Mesendoderm (in vitro differentiated cells): ENCODE measurements at regions not wholly inside any gene's neighbourhood (a gene's known extent, or its start where the extent isn't known, plus 50 kb on each side); places are given as distances from the start of the nearest gene placed in this dataset.
A peak's percentile ranks its signal among the peaks of the same experiment; 100 is the strongest.

Experiments used
- DNase-seq: peaks from one replicate; pipeline ENCODE4 v3.0.0; 2013
- H2AK5ac ChIP-seq: 2 replicates; pipeline ENCODE4 v1.6.1; 2013; ENCODE audit warnings: low read length, inconsistent platforms
- H2BK120ac ChIP-seq: 2 replicates; pipeline ENCODE4 v1.6.1; 2013; ENCODE audit warnings: low read depth, mild to moderate bottlenecking, low read length, moderate library complexity, mixed read lengths
- H2BK15ac ChIP-seq: replicated peaks from 2 replicates; pipeline ENCODE4 v1.6.1; 2013; ENCODE audit warnings: low read depth, mild to moderate bottlenecking, moderate library complexity
- H2BK5ac ChIP-seq: 2 replicates; pipeline ENCODE4 v1.6.1; 2013; ENCODE audit warnings: low read length, inconsistent platforms
- H3K18ac ChIP-seq: 2 replicates; pipeline ENCODE4 v1.6.1; 2013; ENCODE audit warnings: mild to moderate bottlenecking, low read length, mixed read lengths
- H3K23ac ChIP-seq: one replicate; pipeline ENCODE4 v1.6.1; 2013; ENCODE audit warnings: low read length
- H3K27ac ChIP-seq: 2 replicates; pipeline ENCODE4 v1.5.1; 2013; ENCODE audit warnings: low read depth, mild to moderate bottlenecking, inconsistent platforms, low read length, moderate library complexity
- H3K27me3 ChIP-seq: 2 replicates; pipeline ENCODE4 v1.6.1; 2013; ENCODE audit warnings: low read length, control low read depth, mild to moderate bottlenecking, inconsistent platforms; ENCODE audit not compliant: insufficient read depth, poor library complexity
- H3K36me3 ChIP-seq: 2 replicates; pipeline ENCODE4 v1.6.1; 2013; ENCODE audit warnings: low read length, inconsistent platforms; ENCODE audit not compliant: control insufficient read depth, insufficient read depth
- H3K4ac ChIP-seq: one replicate; pipeline ENCODE4 v1.6.1; 2013; ENCODE audit warnings: low read depth, mild to moderate bottlenecking, low read length, moderate library complexity
- H3K4me1 ChIP-seq: 2 replicates; pipeline ENCODE4 v1.6.1; 2013; ENCODE audit warnings: low read depth, low read length, inconsistent platforms; ENCODE audit not compliant: control insufficient read depth
- H3K4me2 ChIP-seq: 2 replicates; pipeline ENCODE4 v1.6.1; 2013; ENCODE audit warnings: low read length
- H3K4me3 ChIP-seq: 2 replicates; pipeline ENCODE4 v1.5.1; 2013; ENCODE audit warnings: mild to moderate bottlenecking, low read length
- H3K56ac ChIP-seq: one replicate; pipeline ENCODE4 v1.6.1; 2013; ENCODE audit warnings: low read length
- H3K79me1 ChIP-seq: 2 replicates; pipeline ENCODE4 v1.6.1; 2013; ENCODE audit warnings: low read length, inconsistent platforms
- H3K79me2 ChIP-seq: 2 replicates; pipeline ENCODE4 v1.6.1; 2013; ENCODE audit warnings: mild to moderate bottlenecking, low read length; ENCODE audit not compliant: control insufficient read depth, insufficient read depth
- H3K9ac ChIP-seq: 2 replicates; pipeline ENCODE4 v1.6.1; 2013; ENCODE audit warnings: low read length, inconsistent platforms
- H4K5ac ChIP-seq: one replicate; pipeline ENCODE4 v1.6.1; 2013; ENCODE audit warnings: low read length
- H4K8ac ChIP-seq: one replicate; pipeline ENCODE4 v1.6.1; 2013; ENCODE audit warnings: low read depth, mild to moderate bottlenecking, control low read depth, low read length, moderate library complexity
- WGBS: extraction: QIAGEN DNeasy Blood & Tissue Kit; methylation state at CpG from one replicate; pipeline ENCODE4 v1.1.7; 2013; ENCODE audit warnings: low lambda C conversion rate, missing lambda C conversion rate; ENCODE audit not compliant: insufficient coverage; ENCODE audit errors: extremely low coverage; 5-methylcytosine and 5-hydroxymethylcytosine counted together

- Histone ChIP-seq H3K27ac (no peak overlapping the region), H3K9ac (no peak overlapping the region), H2BK15ac (no peak overlapping the region), H2BK120ac (no peak overlapping the region), H4K8ac (no peak overlapping the region), H3K79me2 (no peaks in the 10 kb centered on the region), H3K4me3 (no peak overlapping the region), H3K56ac (no peak overlapping the region), H3K18ac (no peak overlapping the region), H3K36me3 (no peaks in the 10 kb centered on the region), H3K4ac (no peak overlapping the region), H3K4me1 (no peaks in the 10 kb centered on the region), H2AK5ac (no peak overlapping the region), H3K23ac (no peak overlapping the region), H3K27me3 (no peaks in the 10 kb centered on the region), H4K5ac (no peak overlapping the region), H3K4me2 (no peak overlapping the region), H3K79me1 (no peaks in the 10 kb centered on the region), H2BK5ac (no peak overlapping the region)
- no peak for DNase-seq
- WGBS = no CpG with 5 or more reads among the region's 2 CpGs
Observed at GRCh38 chr3:59460068-59460467, 410.2 kb upstream of the CFAP20DC start.

- no peak overlapping the region for H3K4me3 ChIP-seq
- no peak overlapping the region for H3K56ac ChIP-seq
- no peak overlapping the region for H2BK15ac ChIP-seq
- H3K4me1 ChIP-seq = no peaks in the 10 kb centered on the region
- no peaks in the 10 kb centered on the region for H3K79me2 ChIP-seq
- H2BK5ac ChIP-seq = no peak overlapping the region
- no peak overlapping the region for H4K5ac ChIP-seq
- no peak overlapping the region for H2AK5ac ChIP-seq
- no peak overlapping the region for H3K9ac ChIP-seq
- no peak for DNase-seq
- no peak overlapping the region for H3K23ac ChIP-seq
- no peaks in the 10 kb centered on the region for H3K79me1 ChIP-seq
- no peaks in the 10 kb centered on the region for H3K36me3 ChIP-seq
- no peak overlapping the region for H4K8ac ChIP-seq
- H3K4ac ChIP-seq = no peak overlapping the region
- no CpG with 5 or more reads among the region's 7 CpGs for WGBS
- H2BK120ac ChIP-seq = no peak overlapping the region
- no peak overlapping the region for H3K18ac ChIP-seq
- H3K4me2 ChIP-seq = no peak overlapping the region
- no peak overlapping the region for H3K27ac ChIP-seq
- no peaks in the 10 kb centered on the region for H3K27me3 ChIP-seq
Observed at GRCh38 chr3:59456852-59457485, 407.1 kb upstream of the CFAP20DC start.

GRCh38 chr3:59451800-59452746, 402.2 kb upstream of the CFAP20DC start:
- no peak overlapping the region for H3K23ac ChIP-seq
- no peaks in the 10 kb centered on the region for H3K36me3 ChIP-seq
- no peak overlapping the region for H2BK120ac ChIP-seq
- H3K4me2 ChIP-seq = no peak overlapping the region
- no peak overlapping the region for H3K4ac ChIP-seq
- H3K4me1 ChIP-seq = peaks cover 3% of the 10 kb centered on the region
- H3K18ac ChIP-seq = no peak overlapping the region
- no peak overlapping the region for H3K4me3 ChIP-seq
- no peak overlapping the region for H2AK5ac ChIP-seq
- H3K9ac ChIP-seq = no peak overlapping the region
- H3K27me3 ChIP-seq = no peaks in the 10 kb centered on the region
- no peak overlapping the region for H4K5ac ChIP-seq
- no CpG with 5 or more reads among the region's 7 CpGs for WGBS
- no peak for DNase-seq
- H2BK5ac ChIP-seq = no peak overlapping the region
- no peak overlapping the region for H3K27ac ChIP-seq
- H3K79me2 ChIP-seq = no peaks in the 10 kb centered on the region
- H2BK15ac ChIP-seq = no peak overlapping the region
- no peaks in the 10 kb centered on the region for H3K79me1 ChIP-seq
- H4K8ac ChIP-seq = no peak overlapping the region
- no peak overlapping the region for H3K56ac ChIP-seq

- Histone ChIP-seq H2AK5ac (no peak overlapping the region), H4K5ac (no peak overlapping the region), H3K4ac (no peak overlapping the region), H3K27ac (no peak overlapping the region), H2BK120ac (no peak overlapping the region), H2BK15ac (no peak overlapping the region), H3K4me3 (no peak overlapping the region), H3K79me1 (no peaks in the 10 kb centered on the region), H3K79me2 (no peaks in the 10 kb centered on the region), H3K4me1 (peaks cover 3% of the 10 kb centered on the region), H3K18ac (no peak overlapping the region), H3K56ac (no peak overlapping the region), H3K9ac (no peak overlapping the region), H3K27me3 (no peaks in the 10 kb centered on the region), H4K8ac (no peak overlapping the region), H2BK5ac (no peak overlapping the region), H3K23ac (no peak overlapping the region), H3K4me2 (no peak overlapping the region), H3K36me3 (no peaks in the 10 kb centered on the region)
- no CpG with 5 or more reads among the region's 6 CpGs for WGBS
- peak; percentile 41 for DNase-seq
Observed at GRCh38 chr3:59450946-59451763, 401.3 kb upstream of the CFAP20DC start.

GRCh38 chr3:59450437-59450836, 400.6 kb upstream of the CFAP20DC start:
- Histone ChIP-seq H3K23ac (no peak overlapping the region), H2BK15ac (no peak overlapping the region), H2BK5ac (no peak overlapping the region), H3K4me2 (no peak overlapping the region), H3K79me2 (no peaks in the 10 kb centered on the region), H4K8ac (no peak overlapping the region), H2AK5ac (no peak overlapping the region), H3K56ac (no peak overlapping the region), H3K18ac (no peak overlapping the region), H3K36me3 (no peaks in the 10 kb centered on the region), H3K9ac (no peak overlapping the region), H3K4me3 (no peak overlapping the region), H3K27ac (no peak overlapping the region), H3K27me3 (no peaks in the 10 kb centered on the region), H2BK120ac (no peak overlapping the region), H3K4ac (no peak overlapping the region), H3K79me1 (no peaks in the 10 kb centered on the region), H4K5ac (no peak overlapping the region), H3K4me1 (peaks cover 3% of the 10 kb centered on the region)
- WGBS = no CpG with 5 or more reads among the region's 5 CpGs
- DNase-seq = no peak
